Nephron (organoid): ENCODE measurements at regions not wholly inside any gene's neighbourhood (a gene's known extent, or its start where the extent isn't known, plus 50 kb on each side); places are given as distances from the start of the nearest gene placed in this dataset.

Source experiments
- H3K27ac Mint-ChIP-seq, 3 experiments: 2 replicates each; pipeline ENCODE4 v1.8.0; 2020; ENCODE audit warnings: mixed read lengths in 3 of 3, mild to moderate bottlenecking in 2 of 3, moderate library complexity in 1 of 3
- H3K27me3 Mint-ChIP-seq: 2 replicates; pipeline ENCODE4 v1.8.0; 2021; ENCODE audit warnings: low read depth, mild to moderate bottlenecking, moderate library complexity, mixed read lengths
- H3K36me3 Mint-ChIP-seq: 2 replicates; pipeline ENCODE4 v1.8.0; 2020; ENCODE audit warnings: low read depth, mixed read lengths
- H3K4me1 Mint-ChIP-seq: 2 replicates; pipeline ENCODE4 v1.8.0; 2020; ENCODE audit warnings: mixed read lengths
- H3K4me3 Mint-ChIP-seq, 3 experiments: 2 replicates each; pipeline ENCODE4 v1.8.0; 2020; ENCODE audit warnings: mild to moderate bottlenecking in 3 of 3, mixed read lengths in 3 of 3, moderate library complexity in 2 of 3
- H3K9me3 Mint-ChIP-seq: 2 replicates; pipeline ENCODE4 v1.8.0; 2020; ENCODE audit warnings: mixed read lengths
- CTCF ChIP-seq, 3 experiments: fragments of 200-600 bp; sonication (generic); IDR thresholded peaks; one replicate each; pipeline ENCODE4 v1.5.0; 2021; ENCODE audit warnings: antibody characterized with exemption in 3 of 3; ENCODE audit not compliant: unreplicated experiment in 3 of 3

GRCh38 chr5:86841000-86841644 is 223.4 kb downstream of the COX7C start:
- no peaks in the 10 kb centered on the region for H3K4me1 Mint-ChIP-seq
- H3K27me3 Mint-ChIP-seq = no peaks in the 10 kb centered on the region
- peaks cover 2% of the 10 kb centered on the region for H3K9me3 Mint-ChIP-seq
- no peak overlapping the region for H3K4me3 Mint-ChIP-seq
- no peak overlapping the region for H3K27ac Mint-ChIP-seq
- no peaks in the 10 kb centered on the region for H3K36me3 Mint-ChIP-seq
- TF ChIP-seq CTCF (IDR thresholded peaks at IDR 0.05; ENCODE audit: unreplicated experiment in 3 of 3) = no peak

GRCh38 chr5:86858442-86858841 is 240.7 kb downstream of the COX7C start:
- TF ChIP-seq CTCF (IDR thresholded peaks at IDR 0.05; ENCODE audit: unreplicated experiment in 3 of 3) = no peak
- Mint-ChIP-seq H3K4me1 (peaks cover 13% of the 10 kb centered on the region), H3K36me3 (no peaks in the 10 kb centered on the region), H3K27me3 (no peaks in the 10 kb centered on the region), H3K9me3 (no peaks in the 10 kb centered on the region), H3K27ac (no peak overlapping the region), H3K4me3 (no peak overlapping the region)

GRCh38 chr5:86861512-86861911 is 243.8 kb downstream of the COX7C start:
- Mint-ChIP-seq H3K4me3 (no peak overlapping the region), H3K36me3 (no peaks in the 10 kb centered on the region), H3K4me1 (peaks cover 25% of the 10 kb centered on the region), H3K27ac (peak overlapping the region; percentile 6 to 49 (median 42)), H3K9me3 (no peaks in the 10 kb centered on the region), H3K27me3 (no peaks in the 10 kb centered on the region)
- TF ChIP-seq CTCF (IDR thresholded peaks at IDR 0.05; ENCODE audit: unreplicated experiment in 3 of 3) = no peak

GRCh38 chr5:86862093-86862492 is 244.4 kb downstream of the COX7C start:
- H3K4me1 Mint-ChIP-seq = peaks cover 25% of the 10 kb centered on the region

GRCh38 chr5:86864051-86864450 is 246.3 kb downstream of the COX7C start:
- TF ChIP-seq CTCF (IDR thresholded peaks at IDR 0.05; ENCODE audit: unreplicated experiment in 3 of 3) = no peak
- Mint-ChIP-seq H3K9me3 (no peaks in the 10 kb centered on the region), H3K27me3 (no peaks in the 10 kb centered on the region), H3K36me3 (no peaks in the 10 kb centered on the region), H3K4me3 (no peak overlapping the region), H3K27ac (no peak overlapping the region), H3K4me1 (peaks cover 21% of the 10 kb centered on the region)

More at GRCh38 chr5:86862093-86862492, 244.4 kb downstream of the COX7C start:
- H3K9me3 Mint-ChIP-seq = no peaks in the 10 kb centered on the region
- H3K36me3 Mint-ChIP-seq = no peaks in the 10 kb centered on the region
- H3K27ac Mint-ChIP-seq = peak overlapping the region in 2 of 3 experiments; percentile 30 to 49
- TF ChIP-seq CTCF (IDR thresholded peaks at IDR 0.05; ENCODE audit: unreplicated experiment in 3 of 3) = no peak
- H3K4me3 Mint-ChIP-seq = no peak overlapping the region
- H3K27me3 Mint-ChIP-seq = no peaks in the 10 kb centered on the region

- Mint-ChIP-seq H3K4me1 (peaks cover 21% of the 10 kb centered on the region), H3K36me3 (no peaks in the 10 kb centered on the region), H3K9me3 (no peaks in the 10 kb centered on the region), H3K4me3 (no peak overlapping the region), H3K27ac (no peak overlapping the region), H3K27me3 (no peaks in the 10 kb centered on the region)
- TF ChIP-seq CTCF (IDR thresholded peaks at IDR 0.05; ENCODE audit: unreplicated experiment in 3 of 3) = no peak
These were observed 247.6 kb downstream of the COX7C start for GRCh38 chr5:86865256-86865785.
